ENCODE measurements at regions not wholly inside any gene's neighbourhood (a gene's known extent, or its start where the extent isn't known, plus 50 kb on each side); places are given as distances from the start of the nearest gene placed in this dataset.

DNA sequence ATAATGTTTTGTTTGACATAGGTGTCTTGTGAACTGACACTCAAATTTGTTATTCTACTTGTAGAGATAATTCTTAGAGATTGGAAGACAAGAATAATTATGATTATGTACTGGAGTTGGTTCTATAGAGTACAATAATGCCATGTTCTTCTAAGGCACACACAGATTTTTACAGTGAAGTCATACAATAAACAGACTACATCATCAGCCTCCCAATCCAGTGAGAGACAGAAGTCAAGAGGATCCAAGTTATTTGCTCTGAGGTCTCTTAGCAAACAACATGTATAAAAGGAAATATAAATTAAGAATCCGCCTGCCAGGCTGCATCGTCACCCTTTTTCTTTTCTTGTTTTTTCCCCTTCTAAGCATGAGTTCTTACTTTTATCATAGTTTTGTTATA is 613.5 kb upstream of the SETBP1 start:
- Histone ChIP-seq H3K4me3 (no peak overlapping the region), H3K27me3 (no peaks in the 10 kb centered on the region), H3K36me3 (no peaks in the 10 kb centered on the region), H3K9me3 (no peaks in the 10 kb centered on the region), H3K4me1 (no peaks in the 10 kb centered on the region), H3K27ac (no peak overlapping the region)
- TF ChIP-seq, protein P1, sequence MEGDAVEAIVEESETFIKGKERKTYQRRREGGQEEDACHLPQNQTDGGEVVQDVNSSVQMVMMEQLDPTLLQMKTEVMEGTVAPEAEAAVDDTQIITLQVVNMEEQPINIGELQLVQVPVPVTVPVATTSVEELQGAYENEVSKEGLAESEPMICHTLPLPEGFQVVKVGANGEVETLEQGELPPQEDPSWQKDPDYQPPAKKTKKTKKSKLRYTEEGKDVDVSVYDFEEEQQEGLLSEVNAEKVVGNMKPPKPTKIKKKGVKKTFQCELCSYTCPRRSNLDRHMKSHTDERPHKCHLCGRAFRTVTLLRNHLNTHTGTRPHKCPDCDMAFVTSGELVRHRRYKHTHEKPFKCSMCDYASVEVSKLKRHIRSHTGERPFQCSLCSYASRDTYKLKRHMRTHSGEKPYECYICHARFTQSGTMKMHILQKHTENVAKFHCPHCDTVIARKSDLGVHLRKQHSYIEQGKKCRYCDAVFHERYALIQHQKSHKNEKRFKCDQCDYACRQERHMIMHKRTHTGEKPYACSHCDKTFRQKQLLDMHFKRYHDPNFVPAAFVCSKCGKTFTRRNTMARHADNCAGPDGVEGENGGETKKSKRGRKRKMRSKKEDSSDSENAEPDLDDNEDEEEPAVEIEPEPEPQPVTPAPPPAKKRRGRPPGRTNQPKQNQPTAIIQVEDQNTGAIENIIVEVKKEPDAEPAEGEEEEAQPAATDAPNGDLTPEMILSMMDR (IDR thresholded peaks at IDR 0.05): no peak
- TF ChIP-seq POLR2A (IDR thresholded peaks at IDR 0.05): no peak
- no peak for DNase-seq

DNA sequence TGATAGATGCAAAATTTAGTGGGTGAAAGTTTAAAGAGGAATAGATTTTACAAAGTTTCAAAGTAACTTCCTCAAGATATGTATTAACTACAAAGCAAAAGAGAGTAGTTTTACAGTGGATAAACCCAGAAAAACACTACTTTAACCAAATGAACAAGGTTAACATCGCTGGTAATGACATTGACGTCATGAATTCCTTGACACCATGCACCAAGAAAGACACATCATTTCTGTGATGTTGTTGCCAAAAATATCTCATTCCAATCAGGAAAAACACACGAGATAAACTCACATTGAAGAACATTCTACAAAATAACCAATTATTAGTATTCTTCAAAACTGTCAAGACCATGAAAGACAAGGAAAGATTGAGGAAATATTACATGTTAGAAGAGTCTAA is 605.6 kb upstream of the SETBP1 start:
- Histone ChIP-seq H3K4me3 (no peak overlapping the region), H3K27me3 (no peaks in the 10 kb centered on the region), H3K27ac (no peak overlapping the region), H3K9me3 (no peaks in the 10 kb centered on the region), H3K4me1 (no peaks in the 10 kb centered on the region), H3K36me3 (no peaks in the 10 kb centered on the region)
- TF ChIP-seq, protein P1 (IDR thresholded peaks at IDR 0.05): no peak
- TF ChIP-seq POLR2A (IDR thresholded peaks at IDR 0.05): no peak
- no peak for DNase-seq

DNA sequence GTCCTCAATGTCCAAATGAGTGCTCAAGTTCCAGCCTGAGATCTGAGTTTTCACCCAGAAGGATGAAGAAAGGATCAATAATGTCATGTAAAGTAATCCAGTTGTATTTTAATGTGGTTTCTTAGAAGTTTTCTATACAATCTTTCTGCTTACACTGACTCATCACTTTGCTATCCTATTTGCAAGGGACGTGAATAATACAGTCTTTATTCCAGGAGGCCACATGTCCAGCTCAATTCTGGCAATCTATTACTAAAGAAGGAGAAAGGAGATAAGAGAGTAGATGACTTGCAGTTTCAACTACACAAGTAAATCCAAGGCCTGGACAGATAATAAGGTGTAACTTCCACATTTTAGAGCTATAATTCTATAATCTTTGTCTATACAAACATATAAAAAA is 601.1 kb upstream of the SETBP1 start:
- Histone ChIP-seq H3K27ac (no peak overlapping the region), H3K9me3 (no peaks in the 10 kb centered on the region), H3K27me3 (no peaks in the 10 kb centered on the region), H3K36me3 (no peaks in the 10 kb centered on the region), H3K4me1 (no peaks in the 10 kb centered on the region), H3K4me3 (no peak overlapping the region)
- no peak for DNase-seq
- no peak for TF ChIP-seq POLR2A (IDR thresholded peaks at IDR 0.05)
- TF ChIP-seq, protein P1 (IDR thresholded peaks at IDR 0.05): no peak

DNA sequence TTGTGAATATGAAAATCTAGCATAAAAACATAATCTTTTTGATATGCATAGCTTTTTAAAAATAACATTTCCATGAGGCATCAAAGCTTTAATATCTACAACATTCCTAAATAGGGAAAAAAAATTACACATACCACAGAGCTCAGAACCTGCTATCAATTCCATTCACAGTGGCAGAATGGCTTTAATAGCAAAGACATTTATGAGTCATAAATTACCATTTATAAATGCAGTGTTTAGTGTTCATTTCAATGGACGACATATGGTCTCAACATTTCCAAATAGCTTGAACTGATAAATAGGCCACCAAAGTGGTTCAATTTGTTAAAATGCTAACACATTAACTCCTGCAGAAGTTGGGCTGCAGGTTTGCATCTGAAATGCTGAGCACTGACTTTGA is 600.6 kb upstream of the SETBP1 start:
- Histone ChIP-seq H3K4me3 (no peak overlapping the region), H3K27me3 (no peaks in the 10 kb centered on the region), H3K27ac (no peak overlapping the region), H3K9me3 (no peaks in the 10 kb centered on the region), H3K36me3 (no peaks in the 10 kb centered on the region), H3K4me1 (no peaks in the 10 kb centered on the region)
- no peak for DNase-seq
- TF ChIP-seq POLR2A (IDR thresholded peaks at IDR 0.05): no peak
- TF ChIP-seq, protein P1 (IDR thresholded peaks at IDR 0.05): no peak

DNA sequence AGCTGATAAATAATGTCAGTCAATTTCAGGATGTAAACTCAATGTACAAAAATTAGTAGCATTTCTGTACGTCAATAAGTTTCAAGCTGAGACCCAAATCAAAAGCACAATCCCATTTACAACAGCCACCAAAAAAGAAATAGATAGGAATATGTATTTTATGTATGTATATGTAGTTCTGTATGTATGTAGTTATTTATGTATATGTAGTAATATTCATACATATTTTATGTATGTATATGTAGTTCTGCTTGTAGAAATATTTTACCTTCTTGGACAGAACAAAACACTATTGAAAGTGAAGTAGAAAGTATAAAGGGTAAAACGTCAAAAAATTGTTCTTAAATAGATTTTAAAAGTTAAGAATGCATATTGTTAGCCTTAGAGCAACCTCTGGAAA is 591.0 kb upstream of the SETBP1 start:
- H3K27ac ChIP-seq: no peak overlapping the region
- H3K4me1 ChIP-seq: no peaks in the 10 kb centered on the region
- H3K9me3 ChIP-seq: no peaks in the 10 kb centered on the region
- H3K4me3 ChIP-seq: no peak overlapping the region
- no peak for TF ChIP-seq POLR2A (IDR thresholded peaks at IDR 0.05)
- TF ChIP-seq, protein P1 (IDR thresholded peaks at IDR 0.05): no peak
- H3K36me3 ChIP-seq: no peaks in the 10 kb centered on the region
- DNase-seq: no peak
- no peaks in the 10 kb centered on the region for H3K27me3 ChIP-seq

DNA sequence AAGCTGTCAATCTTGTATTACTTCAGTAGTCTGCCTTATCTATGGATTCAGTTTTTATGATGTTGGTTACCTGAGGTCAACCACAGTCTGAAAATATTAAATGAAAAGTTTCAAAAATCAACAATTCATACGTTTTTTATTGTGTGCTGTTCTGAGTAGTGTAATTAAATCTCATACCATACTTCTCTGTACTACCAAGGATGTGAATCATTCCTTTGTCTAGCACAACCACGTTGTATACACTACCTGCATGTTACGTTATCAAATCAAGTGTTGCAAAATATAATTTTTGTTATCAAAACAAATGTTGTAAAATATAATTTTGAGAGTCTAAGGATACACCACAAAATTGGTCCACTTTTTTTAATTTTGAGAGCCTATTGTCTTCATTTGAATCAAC is 590.2 kb upstream of the SETBP1 start:
- TF ChIP-seq POLR2A (IDR thresholded peaks at IDR 0.05): no peak
- TF ChIP-seq, protein P1 (IDR thresholded peaks at IDR 0.05): no peak

More for the DNA sequence above, 590.2 kb upstream of the SETBP1 start:
- no peaks in the 10 kb centered on the region for H3K9me3 ChIP-seq
- H3K27ac ChIP-seq: no peak overlapping the region
- H3K27me3 ChIP-seq: no peaks in the 10 kb centered on the region
- H3K36me3 ChIP-seq: no peaks in the 10 kb centered on the region
- no peak for DNase-seq
- no peaks in the 10 kb centered on the region for H3K4me1 ChIP-seq
- no peak overlapping the region for H3K4me3 ChIP-seq

Data from Peyer's patch (tissue), 4 donors.